BJ (cell line): ENCODE measurements at regions not wholly inside any gene's neighbourhood (a gene's known extent, or its start where the extent isn't known, plus 50 kb on each side); places are given as distances from the start of the nearest gene placed in this dataset.

ENCODE experiments used
- CTCF ChIA-PET: fragments of 350-600 bp; formaldehyde crosslinking; extraction: SDS; loops from one replicate; lab custom pipeline; 2021; ENCODE audit warnings: antibody characterized with exemption, inconsistent platforms; lab: Yijun Ruan, JAX
- POLR2A ChIA-PET: fragments of 300-600 bp; sonication (Branson Sonifier 250); formaldehyde crosslinking; extraction: SDS; loops from one replicate; lab custom pipeline; 2021; ENCODE audit warnings: antibody characterized with exemption; lab: Charles Lee
- DNase-seq: peaks from one replicate; pipeline ENCODE4 v3.0.0-alpha.2; 2011; ENCODE audit warnings: low read depth
- H3K27me3 ChIP-seq: 2 replicates; pipeline ENCODE4 v1.6.0; 2011; ENCODE audit warnings: low read length; ENCODE audit not compliant: control insufficient read depth, insufficient read depth
- H3K36me3 ChIP-seq: 2 replicates; pipeline ENCODE4 v1.5.1; 2011; ENCODE audit warnings: low read length; ENCODE audit not compliant: control insufficient read depth, insufficient read depth
- H3K4me3 ChIP-seq: 2 replicates; pipeline ENCODE4 v1.5.1; 2011; ENCODE audit warnings: low read depth, mild to moderate bottlenecking, control low read depth, low read length
- TF ChIP-seq, protein P1 (sequence below): IDR thresholded peaks from 2 replicates; pipeline ENCODE4 v1.5.1; 2011; ENCODE audit warnings: low read depth, mild to moderate bottlenecking, control low read depth, inconsistent platforms, low read length, moderate library complexity; ENCODE audit not compliant: insufficient read depth

DNA sequence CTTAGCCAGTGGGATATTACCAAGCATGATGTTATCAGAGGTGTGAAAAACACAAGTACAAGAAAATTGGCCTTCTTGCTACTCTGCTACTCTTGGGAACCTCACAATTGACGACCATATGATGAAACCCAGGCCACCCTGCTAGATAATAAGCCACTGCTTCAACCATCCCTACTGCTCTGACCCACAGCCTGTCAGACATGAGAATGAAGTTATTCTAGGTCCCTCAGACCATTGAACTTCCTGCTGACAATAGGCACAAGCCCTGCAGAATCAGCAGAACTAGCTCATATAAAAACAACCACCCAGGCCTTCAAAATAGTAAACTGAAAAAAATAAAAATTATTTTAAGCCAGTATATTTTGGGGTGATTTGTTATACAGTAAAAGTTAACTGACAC lies 559.9 kb downstream of the KCTD12 start:
- no peaks in the 10 kb centered on the region for H3K27me3 ChIP-seq
- ChIA-PET CTCF (no interaction called here), POLR2A (no interaction called here)
- no peak for DNase-seq
- no peak overlapping the region for H3K4me3 ChIP-seq
- H3K36me3 ChIP-seq, result no peaks in the 10 kb centered on the region
- TF ChIP-seq, protein P1, sequence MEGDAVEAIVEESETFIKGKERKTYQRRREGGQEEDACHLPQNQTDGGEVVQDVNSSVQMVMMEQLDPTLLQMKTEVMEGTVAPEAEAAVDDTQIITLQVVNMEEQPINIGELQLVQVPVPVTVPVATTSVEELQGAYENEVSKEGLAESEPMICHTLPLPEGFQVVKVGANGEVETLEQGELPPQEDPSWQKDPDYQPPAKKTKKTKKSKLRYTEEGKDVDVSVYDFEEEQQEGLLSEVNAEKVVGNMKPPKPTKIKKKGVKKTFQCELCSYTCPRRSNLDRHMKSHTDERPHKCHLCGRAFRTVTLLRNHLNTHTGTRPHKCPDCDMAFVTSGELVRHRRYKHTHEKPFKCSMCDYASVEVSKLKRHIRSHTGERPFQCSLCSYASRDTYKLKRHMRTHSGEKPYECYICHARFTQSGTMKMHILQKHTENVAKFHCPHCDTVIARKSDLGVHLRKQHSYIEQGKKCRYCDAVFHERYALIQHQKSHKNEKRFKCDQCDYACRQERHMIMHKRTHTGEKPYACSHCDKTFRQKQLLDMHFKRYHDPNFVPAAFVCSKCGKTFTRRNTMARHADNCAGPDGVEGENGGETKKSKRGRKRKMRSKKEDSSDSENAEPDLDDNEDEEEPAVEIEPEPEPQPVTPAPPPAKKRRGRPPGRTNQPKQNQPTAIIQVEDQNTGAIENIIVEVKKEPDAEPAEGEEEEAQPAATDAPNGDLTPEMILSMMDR, result no peak

GRCh38 chr13:76319921-76320320 lies 566.3 kb downstream of the KCTD12 start:
- no peak for DNase-seq
- ChIA-PET POLR2A (no interaction called here), CTCF (no interaction called here)
- no peaks in the 10 kb centered on the region for H3K36me3 ChIP-seq
- H3K27me3 ChIP-seq, result no peaks in the 10 kb centered on the region
- H3K4me3 ChIP-seq, result no peak overlapping the region
- TF ChIP-seq, protein P1, result no peak

DNA sequence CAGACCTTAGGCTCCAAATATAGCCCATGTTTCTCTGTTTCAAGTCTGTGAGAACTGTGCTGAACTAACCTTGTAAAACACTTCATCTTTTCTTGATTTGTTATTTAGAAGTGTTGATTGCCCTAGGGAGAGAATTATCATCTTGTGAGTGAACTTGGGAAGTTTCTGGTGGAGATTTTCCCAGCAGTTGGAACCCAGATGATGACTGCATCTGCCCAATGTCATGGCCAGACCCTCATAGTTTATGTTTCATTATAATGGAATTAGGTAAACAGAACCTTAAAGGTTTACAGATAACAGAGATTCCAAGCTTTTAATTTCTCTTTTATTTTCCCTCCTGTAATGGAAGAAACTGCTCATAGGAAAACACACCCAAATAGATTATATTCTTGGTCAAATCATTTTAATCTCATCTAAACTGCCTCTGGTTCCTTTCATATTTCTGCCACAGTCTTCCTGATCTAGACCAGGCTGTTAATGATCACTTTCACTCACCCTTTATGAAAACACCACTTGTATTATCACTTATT lies 569.1 kb downstream of the KCTD12 start:
- ChIA-PET POLR2A (no interaction called here), CTCF (no interaction called here)
- TF ChIP-seq, protein P1, result no peak
- H3K36me3 ChIP-seq, result no peaks in the 10 kb centered on the region
- no peak overlapping the region for H3K4me3 ChIP-seq
- no peak for DNase-seq
- H3K27me3 ChIP-seq, result no peaks in the 10 kb centered on the region

- Histone ChIP-seq H3K4me3 (no peak overlapping the region), H3K27me3 (no peaks in the 10 kb centered on the region), H3K36me3 (no peaks in the 10 kb centered on the region)
- DNase-seq, result no peak
- TF ChIP-seq, protein P1, result no peak
- CTCF ChIA-PET, result no interaction called here
- POLR2A ChIA-PET, result no interaction called here
Observed at GRCh38 chr13:76314495-76314894, 571.7 kb downstream of the KCTD12 start.

GRCh38 chr13:76307142-76307541 lies 579.1 kb downstream of the KCTD12 start:
- no peaks in the 10 kb centered on the region for H3K36me3 ChIP-seq
- TF ChIP-seq, protein P1, result no peak
- ChIA-PET CTCF (no interaction called here), POLR2A (no interaction called here)
- DNase-seq, result no peak
- peaks cover 2% of the 10 kb centered on the region; the same call in 1 of the 2 replicates for H3K27me3 ChIP-seq
- no peak overlapping the region for H3K4me3 ChIP-seq
